ENCODE measurements at regions not wholly inside any gene's neighbourhood (a gene's known extent, or its start where the extent isn't known, plus 50 kb on each side); places are given as distances from the start of the nearest gene placed in this dataset.

DNA sequence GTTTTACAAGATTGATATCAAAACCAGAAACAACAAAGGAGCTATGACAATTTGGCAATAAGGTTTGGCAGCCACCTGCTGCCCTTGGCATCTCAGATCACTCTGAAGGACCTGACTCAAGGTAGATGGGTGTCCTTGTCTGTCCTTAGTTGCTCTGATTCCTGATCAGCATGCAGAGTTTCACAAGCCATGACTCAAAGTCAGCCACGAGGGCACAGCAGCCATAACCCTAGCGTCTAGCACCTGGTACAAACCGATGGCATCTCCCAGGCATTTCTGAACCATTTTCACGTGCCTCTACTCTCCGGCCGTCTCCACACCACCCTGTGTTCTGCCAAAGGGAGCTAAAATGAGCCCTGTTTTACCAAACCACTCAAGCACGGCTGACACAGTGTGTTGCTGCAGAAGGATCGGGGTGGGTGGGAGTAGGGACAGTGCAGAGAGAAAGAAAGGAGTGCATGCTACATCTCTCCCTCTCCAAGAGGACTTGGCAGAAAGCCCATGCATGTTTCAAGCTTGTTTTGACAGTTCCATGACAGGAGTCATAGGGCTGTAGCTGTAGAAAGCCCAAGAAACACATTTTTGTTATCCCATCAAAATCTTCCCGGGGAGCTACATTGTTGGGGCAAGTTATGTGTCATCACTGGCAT, 297.3 kb downstream of the ABCC12 start:
- no peak overlapping the region for H2AFZ ChIP-seq (ENCODE audit: low read length)
- no peaks in the 10 kb centered on the region for H3F3A ChIP-seq (ENCODE audit: low read depth)
- no peaks in the 10 kb centered on the region for H3K9me2 ChIP-seq (replicated peaks; ENCODE audit: low read depth, low read length)
- no peaks in the 10 kb centered on the region for H4K20me1 ChIP-seq (ENCODE audit: insufficient read depth, low read length, poor library complexity, severe bottlenecking)
- H3K4me2 ChIP-seq (ENCODE audit: low read depth, low read length, poor library complexity, severe bottlenecking): no peak overlapping the region
- TF ChIP-seq, protein P1, sequence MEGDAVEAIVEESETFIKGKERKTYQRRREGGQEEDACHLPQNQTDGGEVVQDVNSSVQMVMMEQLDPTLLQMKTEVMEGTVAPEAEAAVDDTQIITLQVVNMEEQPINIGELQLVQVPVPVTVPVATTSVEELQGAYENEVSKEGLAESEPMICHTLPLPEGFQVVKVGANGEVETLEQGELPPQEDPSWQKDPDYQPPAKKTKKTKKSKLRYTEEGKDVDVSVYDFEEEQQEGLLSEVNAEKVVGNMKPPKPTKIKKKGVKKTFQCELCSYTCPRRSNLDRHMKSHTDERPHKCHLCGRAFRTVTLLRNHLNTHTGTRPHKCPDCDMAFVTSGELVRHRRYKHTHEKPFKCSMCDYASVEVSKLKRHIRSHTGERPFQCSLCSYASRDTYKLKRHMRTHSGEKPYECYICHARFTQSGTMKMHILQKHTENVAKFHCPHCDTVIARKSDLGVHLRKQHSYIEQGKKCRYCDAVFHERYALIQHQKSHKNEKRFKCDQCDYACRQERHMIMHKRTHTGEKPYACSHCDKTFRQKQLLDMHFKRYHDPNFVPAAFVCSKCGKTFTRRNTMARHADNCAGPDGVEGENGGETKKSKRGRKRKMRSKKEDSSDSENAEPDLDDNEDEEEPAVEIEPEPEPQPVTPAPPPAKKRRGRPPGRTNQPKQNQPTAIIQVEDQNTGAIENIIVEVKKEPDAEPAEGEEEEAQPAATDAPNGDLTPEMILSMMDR (conservative IDR thresholded peaks at IDR 0.05; ENCODE audit: low read length): no peak
- no peak for TF ChIP-seq EZH2phosphoT487 (IDR thresholded peaks at IDR 0.05; ENCODE audit: borderline replicate concordance)
- H3K9ac ChIP-seq (ENCODE audit: low read depth, low read length, poor library complexity, severe bottlenecking): no peak overlapping the region
- H3K36me3 ChIP-seq (ENCODE audit: insufficient read depth, low read length): no peaks in the 10 kb centered on the region
- H3K27me3 ChIP-seq (ENCODE audit: insufficient read depth, low read length, poor library complexity, severe bottlenecking): no peaks in the 10 kb centered on the region
- no peaks in the 10 kb centered on the region for H3K4me1 ChIP-seq (ENCODE audit: insufficient read depth, low read length, poor library complexity, severe bottlenecking)
- H3K9me3 ChIP-seq (ENCODE audit: insufficient read depth, low read depth, low read length): no peaks in the 10 kb centered on the region
- H3K79me2 ChIP-seq (ENCODE audit: insufficient read depth, low read length): no peaks in the 10 kb centered on the region
- no peak overlapping the region for H3K4me3 ChIP-seq (ENCODE audit: low read length, poor library complexity, severe bottlenecking)

DNA sequence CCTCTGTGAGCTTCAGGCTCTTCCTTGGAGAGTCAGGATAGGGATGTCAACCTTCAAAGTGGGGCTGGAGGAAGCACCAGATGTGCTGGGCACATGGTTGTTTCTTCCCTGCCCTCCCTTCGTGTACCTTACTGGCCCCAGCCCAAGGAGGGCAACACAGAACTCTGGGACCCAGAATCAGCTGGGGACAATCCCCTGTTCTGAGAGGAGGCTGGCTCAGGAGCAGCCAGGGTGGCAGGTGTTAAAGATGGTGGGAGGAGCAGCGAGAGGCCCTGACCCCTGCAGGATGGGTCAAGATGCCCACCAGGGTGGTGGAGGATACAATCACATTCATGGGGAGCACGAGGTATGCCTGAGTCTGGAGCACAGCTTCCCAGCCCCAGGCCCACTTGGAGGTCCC, 300.4 kb downstream of the ABCC12 start:
- Histone ChIP-seq H3K36me3 (ENCODE audit: insufficient read depth, low read length) (no peaks in the 10 kb centered on the region), H2AFZ (ENCODE audit: low read length) (no peak overlapping the region), H3K79me2 (ENCODE audit: insufficient read depth, low read length) (no peaks in the 10 kb centered on the region), H3K9me2 (replicated peaks; ENCODE audit: low read depth, low read length) (no peaks in the 10 kb centered on the region), H3K27me3 (ENCODE audit: insufficient read depth, low read length, poor library complexity, severe bottlenecking) (no peaks in the 10 kb centered on the region), H3F3A (ENCODE audit: low read depth) (no peaks in the 10 kb centered on the region), H3K4me1 (ENCODE audit: insufficient read depth, low read length, poor library complexity, severe bottlenecking) (no peaks in the 10 kb centered on the region), H3K9me3 (ENCODE audit: insufficient read depth, low read depth, low read length) (no peaks in the 10 kb centered on the region), H3K4me2 (ENCODE audit: low read depth, low read length, poor library complexity, severe bottlenecking) (no peak overlapping the region), H4K20me1 (ENCODE audit: insufficient read depth, low read length, poor library complexity, severe bottlenecking) (no peaks in the 10 kb centered on the region), H3K9ac (ENCODE audit: low read depth, low read length, poor library complexity, severe bottlenecking) (no peak overlapping the region), H3K4me3 (ENCODE audit: low read length, poor library complexity, severe bottlenecking) (no peak overlapping the region)
- TF ChIP-seq, protein P1 (conservative IDR thresholded peaks at IDR 0.05; ENCODE audit: low read length): no peak
- no peak for TF ChIP-seq EZH2phosphoT487 (IDR thresholded peaks at IDR 0.05; ENCODE audit: borderline replicate concordance)

DNA sequence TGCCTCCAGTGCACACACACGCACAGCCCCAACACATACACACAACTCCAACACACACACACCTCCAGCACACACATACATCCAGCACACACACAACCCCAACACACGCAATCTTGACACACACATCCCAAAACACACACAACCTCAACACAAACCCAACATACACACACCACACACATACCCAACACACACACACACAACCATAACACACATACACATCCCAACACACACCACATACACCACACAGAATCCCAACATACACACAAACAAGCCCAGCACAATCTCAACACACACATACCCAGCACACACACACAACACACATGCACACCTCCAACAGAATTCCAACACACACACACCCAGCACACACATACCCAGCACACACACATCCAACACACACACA, 301.1 kb downstream of the ABCC12 start:
- H3K36me3 ChIP-seq (ENCODE audit: insufficient read depth, low read length): no peaks in the 10 kb centered on the region
- TF ChIP-seq, protein P1 (conservative IDR thresholded peaks at IDR 0.05; ENCODE audit: low read length): no peak
- no peak for TF ChIP-seq EZH2phosphoT487 (IDR thresholded peaks at IDR 0.05; ENCODE audit: borderline replicate concordance)

More for the DNA sequence above, 301.1 kb downstream of the ABCC12 start:
- Histone ChIP-seq H3F3A (ENCODE audit: low read depth) (no peaks in the 10 kb centered on the region), H2AFZ (ENCODE audit: low read length) (no peak overlapping the region), H3K79me2 (ENCODE audit: insufficient read depth, low read length) (no peaks in the 10 kb centered on the region), H3K9me3 (ENCODE audit: insufficient read depth, low read depth, low read length) (no peaks in the 10 kb centered on the region), H3K4me2 (ENCODE audit: low read depth, low read length, poor library complexity, severe bottlenecking) (no peak overlapping the region), H4K20me1 (ENCODE audit: insufficient read depth, low read length, poor library complexity, severe bottlenecking) (no peaks in the 10 kb centered on the region), H3K27me3 (ENCODE audit: insufficient read depth, low read length, poor library complexity, severe bottlenecking) (no peaks in the 10 kb centered on the region), H3K9me2 (replicated peaks; ENCODE audit: low read depth, low read length) (no peaks in the 10 kb centered on the region), H3K9ac (ENCODE audit: low read depth, low read length, poor library complexity, severe bottlenecking) (no peak overlapping the region), H3K4me3 (ENCODE audit: low read length, poor library complexity, severe bottlenecking) (no peak overlapping the region), H3K4me1 (ENCODE audit: insufficient read depth, low read length, poor library complexity, severe bottlenecking) (no peaks in the 10 kb centered on the region)

Data from Loucy (cell line).